Activated CD4-positive, alpha-beta T cell treated with anti-CD3 and anti-CD28 coated beads, Interleukin-2, amount 50 U/mL, for 4 hours (primary cell): ENCODE measurements at regions not wholly inside any gene's neighbourhood (a gene's known extent, or its start where the extent isn't known, plus 50 kb on each side); places are given as distances from the start of the nearest gene placed in this dataset.
A peak's percentile ranks its signal among the peaks of the same experiment; 100 is the strongest.

Experiments
- DNase-seq, 2 experiments: peaks; one replicate each; pipeline ENCODE4 v3.0.0-alpha.2; 2020

DNA sequence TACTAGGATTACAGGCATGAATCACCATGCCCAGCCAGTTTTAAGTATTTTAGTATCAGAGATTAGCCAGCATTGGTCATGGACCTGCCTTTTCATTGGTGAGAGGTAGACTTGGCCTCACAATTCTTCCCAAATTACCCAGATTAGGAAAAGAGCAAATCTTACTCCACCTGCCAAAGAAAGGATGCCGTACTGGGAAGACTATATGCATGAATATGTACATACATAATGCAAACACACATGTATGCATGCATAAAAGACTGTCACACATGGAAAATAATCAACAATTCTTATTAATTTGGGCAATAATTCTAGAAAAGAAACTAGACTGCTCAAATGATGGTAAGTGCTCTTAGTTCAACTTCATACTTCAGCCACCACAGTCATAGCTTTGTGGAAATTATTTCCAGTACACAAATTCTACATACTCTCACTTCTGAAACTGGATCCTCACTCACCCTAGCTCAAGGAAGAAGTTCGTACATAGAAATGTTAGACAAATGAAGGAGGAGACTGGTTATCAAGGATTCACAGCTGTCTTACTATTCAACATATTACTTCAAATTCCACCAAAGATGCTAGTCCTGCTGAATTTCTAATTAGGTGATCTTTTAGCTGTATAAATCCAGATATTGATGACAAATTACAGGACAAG is 73.7 kb downstream of the MINAR2 start:
- DNase-seq: no peak

DNA sequence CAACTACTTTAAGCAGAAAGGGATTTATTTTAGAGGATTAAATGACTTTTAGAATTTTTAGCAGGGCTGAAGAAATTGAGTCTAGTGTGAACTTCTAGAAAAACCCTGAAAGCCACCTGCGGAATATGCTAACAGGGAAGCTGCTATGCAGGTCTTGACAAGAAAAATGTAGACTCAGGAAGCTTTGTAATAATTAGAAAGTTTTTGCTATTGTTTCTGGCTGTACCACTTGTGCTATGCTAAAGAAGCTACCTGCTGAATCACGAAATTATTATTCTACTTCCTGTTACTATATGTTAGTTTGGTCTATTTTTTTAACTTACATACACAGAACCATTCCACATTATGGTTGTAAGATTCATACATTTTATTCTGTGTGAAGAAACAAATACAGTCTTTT is 74.0 kb upstream of the CHSY3 start:
- DNase-seq: no peak

DNA sequence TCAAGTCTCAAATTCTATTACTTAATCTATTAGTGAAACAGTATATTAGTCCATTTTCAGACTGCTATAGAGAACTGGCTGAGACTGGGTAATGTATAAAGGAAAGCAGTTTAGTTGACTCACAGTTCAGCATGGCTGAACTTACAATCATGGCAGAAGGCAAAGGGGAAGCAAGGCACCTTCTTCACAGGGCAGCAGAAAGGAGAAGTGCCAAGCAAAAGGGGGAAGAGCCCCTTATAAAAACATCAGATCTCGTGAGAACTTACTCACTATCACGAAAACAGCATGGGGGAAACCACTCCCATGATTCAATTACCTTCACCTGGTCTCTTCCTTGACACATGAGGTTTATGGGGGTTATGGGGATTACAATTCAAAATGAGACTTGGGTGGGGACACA is 67.9 kb upstream of the CHSY3 start:
- DNase-seq: no peak

DNA sequence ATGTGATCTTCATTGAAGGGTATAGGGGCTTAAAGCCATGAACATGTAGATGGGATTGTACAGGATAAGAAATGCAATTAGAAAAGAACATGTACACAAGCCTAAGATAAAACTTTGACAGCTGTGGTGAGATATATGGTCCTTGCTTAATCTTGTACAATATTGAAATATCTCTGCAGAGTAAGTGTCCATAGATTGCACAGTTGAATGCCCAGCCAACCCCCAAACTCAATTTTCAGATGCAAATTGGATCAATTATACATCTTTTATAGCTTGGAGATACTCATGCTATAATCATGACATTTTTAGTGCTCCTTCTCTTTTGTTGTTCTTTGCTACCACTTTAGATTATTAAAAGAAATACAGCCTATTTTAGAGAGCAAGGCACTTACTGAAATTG is 59.5 kb upstream of the CHSY3 start:
- DNase-seq: no peak

DNA sequence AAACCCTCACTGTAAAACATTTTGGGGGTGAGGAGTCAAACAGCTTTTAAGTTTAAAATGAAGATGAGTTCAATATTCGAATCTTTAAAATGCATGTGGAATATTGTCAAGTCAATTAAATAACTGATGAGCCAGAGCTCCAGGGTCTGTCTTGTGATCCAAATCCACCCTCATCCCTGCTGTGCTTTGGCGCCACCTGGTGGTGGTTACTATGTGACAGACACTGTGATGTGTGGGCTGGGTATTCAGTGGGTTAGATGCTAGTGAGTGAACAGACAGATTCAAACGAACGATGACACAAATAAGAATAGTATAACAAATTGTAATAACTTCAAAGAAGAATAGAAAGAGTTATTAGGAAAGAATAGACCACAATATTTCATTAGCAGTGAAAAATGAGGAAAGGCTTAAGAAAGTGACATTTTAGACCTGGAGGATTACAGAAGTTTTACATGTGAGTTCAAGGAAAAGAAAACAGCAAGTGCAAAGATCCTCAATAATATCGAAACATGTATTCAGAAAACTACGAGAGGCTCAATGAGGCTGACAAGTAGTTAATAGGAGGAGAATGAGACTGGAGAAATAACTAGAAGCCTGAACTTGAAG is 51.4 kb upstream of the CHSY3 start:
- peak; percentile 54 to 63 for DNase-seq

DNA sequence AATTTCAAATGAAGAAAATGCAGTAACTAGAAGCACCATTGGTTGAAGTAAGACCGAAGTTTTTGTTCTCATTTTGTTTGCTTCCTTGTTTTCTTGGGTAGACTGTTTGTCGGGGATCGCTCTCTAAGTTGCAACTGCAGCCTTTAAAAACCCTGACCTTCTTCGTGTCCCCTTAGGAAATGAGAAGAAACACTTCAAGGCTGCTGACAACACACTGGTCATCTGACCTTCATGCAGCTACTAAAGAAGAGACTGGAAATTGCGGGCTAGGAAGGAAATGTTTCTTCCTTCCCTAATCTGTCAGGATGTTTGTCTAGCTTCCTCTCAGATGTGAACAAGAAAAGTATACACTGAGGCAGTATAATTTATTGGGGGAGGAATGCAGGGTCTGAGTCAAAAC is 50.7 kb upstream of the CHSY3 start:
- DNase-seq: no peak
